GM21619 (cell line): ENCODE measurements at regions not wholly inside any gene's neighbourhood (a gene's known extent, or its start where the extent isn't known, plus 50 kb on each side); places are given as distances from the start of the nearest gene placed in this dataset.
"Not testable (repeated sequence)": the region's sequence is repeated elsewhere in the genome, so short reads cannot be mapped to it uniquely, and the experiment has no call there.

Source experiments
- ATAC-seq: cut with Tn5 transposase; IDR thresholded peaks from one replicate; pipeline ENCODE4 v1.9.1; 2021; ENCODE audit not compliant: unreplicated experiment

DNA sequence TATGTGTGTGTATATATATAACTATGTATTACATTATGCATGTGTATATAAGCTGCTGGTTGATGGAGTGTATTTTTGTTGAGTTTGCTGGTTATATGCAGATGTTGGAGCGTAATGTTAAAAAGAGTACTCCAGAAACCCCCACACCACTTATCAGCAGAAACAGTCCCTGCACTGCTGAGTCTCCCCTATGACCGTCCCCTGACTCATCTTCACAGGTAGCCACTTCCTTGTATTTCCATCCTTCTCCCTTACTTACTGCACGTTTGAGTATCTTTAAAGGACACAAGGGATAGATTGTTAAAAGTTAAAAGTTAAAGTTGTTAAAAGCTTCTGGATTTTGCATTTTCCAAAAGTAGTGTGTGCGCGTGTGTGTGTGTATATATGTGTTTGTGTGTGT lies 853.9 kb upstream of the EEF2KMT start:
- ATAC-seq, result no peak

DNA sequence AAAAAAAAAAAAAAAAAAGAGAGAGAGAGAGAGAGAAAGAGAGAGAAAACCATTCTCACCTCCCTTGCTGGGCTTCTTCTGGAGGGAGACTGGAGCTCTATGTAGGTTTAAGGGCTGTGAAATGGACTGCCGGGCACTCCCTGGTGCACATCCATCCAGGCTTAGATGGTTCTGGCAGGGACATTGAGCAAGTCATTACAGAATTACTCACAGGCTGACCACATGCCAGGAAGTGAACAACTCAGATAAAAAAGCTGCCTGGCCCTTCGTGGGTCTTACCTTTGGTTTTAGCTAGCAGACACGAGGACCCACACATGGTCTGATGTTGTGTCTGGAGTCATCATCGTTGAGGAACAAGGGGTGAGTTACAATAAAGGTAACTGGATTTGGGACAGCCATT lies 847.4 kb upstream of the EEF2KMT start:
- no peak for ATAC-seq

DNA sequence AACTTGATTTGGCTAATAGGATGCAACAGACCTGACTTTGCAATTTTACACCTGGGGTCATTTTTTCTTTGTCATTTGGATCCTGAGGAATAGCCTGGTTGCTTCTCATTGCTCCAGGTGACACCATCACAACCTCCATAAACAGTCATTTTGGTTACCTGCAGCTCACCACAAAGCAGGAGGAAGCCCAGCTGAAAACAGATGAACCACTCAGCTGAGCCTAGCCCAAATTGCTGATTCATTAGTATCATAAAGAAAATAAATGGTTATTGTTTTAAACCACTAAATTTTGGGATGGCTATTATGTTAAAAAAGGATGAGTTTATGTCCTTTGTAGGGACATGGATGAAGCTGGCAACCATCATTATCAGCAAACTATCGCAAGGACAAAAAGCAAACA lies 841.0 kb upstream of the EEF2KMT start:
- ATAC-seq, result no peak

DNA sequence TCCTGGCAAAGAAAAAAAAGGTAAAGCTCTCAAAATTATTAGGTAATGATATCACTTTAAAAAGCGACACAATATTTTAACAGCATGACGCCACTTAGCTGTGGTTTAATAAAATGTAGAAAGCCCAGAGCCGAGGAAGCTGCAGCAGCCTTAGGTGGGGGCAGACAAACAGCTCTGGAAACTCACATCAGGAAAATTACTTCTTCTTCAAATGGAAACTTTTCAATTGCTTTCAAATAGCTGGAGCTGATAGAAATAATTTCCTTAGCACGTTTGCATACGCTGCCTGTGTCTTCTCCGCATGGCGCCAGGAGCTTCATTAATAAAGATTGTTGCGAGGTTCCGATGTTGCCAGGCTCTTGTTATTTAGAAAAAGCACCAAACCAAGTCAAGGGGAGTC lies 835.3 kb upstream of the EEF2KMT start:
- ATAC-seq, result no peak

DNA sequence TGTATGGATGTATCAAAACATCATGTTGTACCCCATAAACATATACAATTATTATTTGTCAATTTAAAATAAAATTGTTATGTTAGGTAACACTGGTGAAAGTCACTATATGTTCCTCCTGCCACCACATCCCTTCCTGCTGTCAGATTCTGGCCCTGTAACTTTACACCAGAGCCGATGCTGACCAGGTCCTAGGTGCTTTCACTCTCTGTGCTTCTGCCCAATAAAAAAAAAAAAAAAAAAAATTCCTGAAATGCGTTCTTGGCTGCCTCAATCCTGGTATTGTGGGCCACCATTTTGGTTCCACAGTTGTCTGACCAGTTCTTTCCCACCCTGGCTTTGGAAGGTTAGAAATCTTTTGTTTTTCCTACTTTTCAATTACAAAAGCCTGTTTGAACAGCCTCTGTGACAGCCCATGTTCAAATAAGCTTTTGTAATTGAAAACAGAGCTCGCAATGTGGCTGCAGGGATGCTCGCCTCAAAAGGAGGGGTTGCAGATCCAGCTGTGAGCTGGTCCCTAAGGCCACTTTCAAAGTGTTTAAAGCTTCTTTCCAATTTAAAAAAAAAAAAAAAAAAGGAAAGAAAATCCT lies 831.0 kb upstream of the EEF2KMT start:
- ATAC-seq, result no peak

DNA sequence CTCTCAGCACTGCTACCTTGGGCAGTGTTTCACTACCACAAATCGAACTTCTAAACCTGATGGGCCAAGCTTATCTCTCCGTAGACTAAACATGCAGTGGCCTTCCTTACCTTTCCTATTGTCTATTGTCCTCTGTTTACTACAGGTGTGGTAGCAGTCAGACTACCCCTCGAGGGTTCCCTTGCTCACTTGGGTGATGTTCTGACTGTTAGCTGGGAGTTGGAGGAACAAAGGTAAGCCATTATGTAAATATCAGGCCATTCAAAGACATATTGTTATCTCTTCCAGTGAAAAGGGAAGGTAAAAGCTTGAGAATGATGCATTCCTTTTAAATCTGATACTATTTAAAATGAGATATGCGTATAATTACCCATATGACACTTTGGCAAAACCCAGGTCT lies 828.3 kb upstream of the EEF2KMT start:
- no peak for ATAC-seq

DNA sequence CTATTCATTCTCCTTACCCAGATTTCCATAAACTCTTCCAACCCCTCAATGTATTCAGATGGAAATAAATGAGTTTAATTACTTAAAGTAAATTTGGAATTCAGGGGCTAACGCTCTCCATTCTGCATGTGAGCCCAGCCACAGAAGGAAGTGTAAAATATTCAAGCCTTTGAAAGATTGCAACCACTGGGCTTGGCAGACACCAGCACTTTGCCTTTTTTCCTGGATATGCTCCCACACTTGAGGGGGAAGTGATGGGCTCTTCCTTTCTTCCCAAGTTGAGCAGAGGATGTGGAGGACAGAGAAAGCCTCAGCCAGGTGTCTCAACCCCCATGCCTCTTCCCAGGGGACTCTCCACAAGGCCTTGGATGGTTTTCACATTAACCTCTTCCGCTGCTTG lies 825.1 kb upstream of the EEF2KMT start:
- no peak for ATAC-seq

DNA sequence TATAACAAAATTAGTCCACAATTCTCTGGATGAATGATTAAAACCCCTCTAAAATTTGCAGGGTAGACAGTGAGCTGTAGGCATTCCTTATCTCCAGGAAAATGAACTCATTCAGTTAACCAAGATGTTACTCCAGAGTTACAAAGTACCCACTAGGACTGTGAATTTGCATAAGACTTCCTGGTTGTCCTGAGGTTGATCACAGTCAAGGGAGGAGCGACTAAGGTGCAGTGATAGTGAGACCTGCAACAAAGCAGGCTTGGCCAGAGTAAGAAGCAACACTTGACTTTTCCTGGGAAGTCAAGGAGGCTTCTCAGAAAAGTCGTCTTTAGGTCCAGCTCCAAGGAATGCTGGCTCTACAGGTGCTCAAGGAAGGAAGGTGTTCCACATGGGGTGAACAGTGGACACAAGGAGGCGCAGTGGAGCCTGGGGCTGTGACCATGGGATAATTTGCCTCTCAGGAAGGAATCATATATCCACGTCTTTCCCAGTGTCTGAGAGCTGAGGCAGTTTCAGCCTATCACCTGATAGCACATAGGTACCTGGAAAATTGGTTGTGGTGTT lies 821.1 kb upstream of the EEF2KMT start:
- ATAC-seq, result no peak

DNA sequence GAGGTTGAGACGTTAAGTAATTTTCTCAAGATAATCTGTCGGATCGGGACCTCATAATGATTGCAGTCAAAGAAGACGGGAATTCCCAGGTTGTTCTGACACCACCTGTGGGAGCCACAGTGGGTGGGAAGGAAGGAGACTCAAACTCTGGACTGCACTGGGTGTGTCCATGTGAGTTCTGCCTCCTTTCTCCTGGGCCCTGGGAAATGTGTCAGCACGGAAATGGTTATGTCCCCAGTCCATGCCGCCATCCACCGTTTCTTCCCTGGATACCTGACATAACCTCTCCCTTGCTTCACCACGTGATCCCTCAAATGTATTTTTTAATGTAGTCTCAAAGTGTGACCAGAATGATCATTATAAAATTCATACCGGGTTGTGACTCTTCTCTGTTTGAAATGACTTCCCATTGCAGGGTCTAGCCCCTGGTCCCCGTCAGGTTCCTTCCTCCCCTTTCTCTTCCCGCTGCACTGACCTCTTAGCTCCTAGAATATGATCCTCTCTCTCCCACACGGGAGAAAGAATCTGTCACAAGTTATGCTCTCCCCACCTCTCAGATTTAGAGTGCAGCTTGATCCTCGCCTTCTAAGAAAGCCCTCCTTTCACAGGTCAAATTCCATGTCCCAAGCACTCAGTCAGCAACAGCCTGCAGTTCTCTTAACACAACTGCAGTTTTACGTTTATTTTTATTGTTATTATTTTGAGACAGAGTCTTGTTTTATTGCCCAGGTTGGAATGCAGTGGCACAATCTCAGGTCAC lies 820.0 kb upstream of the EEF2KMT start:
- no peak for ATAC-seq

DNA sequence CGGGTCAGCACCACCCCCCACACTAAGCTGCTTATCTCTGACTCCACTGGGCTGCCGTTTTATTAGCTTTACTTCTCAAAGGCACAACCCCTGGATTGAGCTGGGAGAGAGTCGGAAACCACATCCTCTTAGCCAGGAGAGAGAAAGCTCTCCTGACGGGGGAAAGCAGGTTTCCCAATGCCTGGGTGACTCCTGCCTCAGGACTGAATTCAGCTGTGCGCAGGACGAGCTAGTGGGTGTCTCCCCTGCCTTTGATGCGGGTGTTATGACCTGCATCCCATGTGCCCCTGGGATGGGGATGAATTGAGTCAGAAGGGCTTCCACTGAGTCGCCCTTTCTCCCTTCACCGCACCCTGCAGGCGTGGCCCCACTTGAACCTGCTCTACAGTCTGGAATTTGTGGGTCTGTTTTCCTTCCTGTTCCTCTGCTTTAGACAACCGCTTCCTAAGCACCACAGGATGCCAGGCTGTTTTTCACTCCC lies 819.2 kb upstream of the EEF2KMT start:
- ATAC-seq, result no peak

DNA sequence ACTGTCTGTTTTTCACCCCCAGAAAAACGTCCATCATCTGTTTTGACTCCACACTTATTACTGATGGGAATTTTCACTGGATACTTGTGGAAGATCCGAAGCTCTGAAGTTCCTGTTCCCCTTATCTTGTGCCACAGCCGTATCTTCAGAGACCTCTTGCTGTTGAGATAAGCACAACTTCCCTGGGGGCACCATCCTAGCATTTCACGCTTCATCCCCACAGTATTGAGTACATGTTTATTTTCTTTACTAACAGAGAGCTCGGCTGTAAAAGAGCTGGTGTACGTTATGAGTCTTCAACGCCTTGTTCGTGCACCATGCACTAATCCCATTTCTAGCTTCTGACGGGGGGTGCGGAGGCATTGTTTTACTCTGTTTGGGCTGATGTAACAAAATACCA lies 813.6 kb upstream of the EEF2KMT start:
- no peak for ATAC-seq

DNA sequence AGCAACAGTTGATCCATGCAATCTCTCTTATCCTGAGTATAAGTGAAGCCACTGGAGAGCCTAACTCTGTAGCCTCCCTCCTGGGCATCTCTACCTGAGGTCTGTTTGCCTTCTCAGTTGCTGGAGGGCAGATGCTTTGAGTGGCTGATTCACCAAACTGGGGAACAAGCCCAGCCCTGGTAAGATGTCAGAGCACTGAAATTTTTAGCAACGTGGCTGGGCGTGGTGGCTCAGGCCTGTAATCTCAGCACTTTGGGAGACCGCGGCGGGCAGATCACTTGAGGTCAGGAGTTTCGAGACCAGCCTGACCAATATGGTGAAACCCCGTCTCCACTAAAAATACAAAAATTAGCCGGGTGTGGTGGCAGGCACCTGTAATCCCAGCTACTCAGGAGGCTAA lies 812.0 kb upstream of the EEF2KMT start:
- ATAC-seq, result not testable (repeated sequence)

DNA sequence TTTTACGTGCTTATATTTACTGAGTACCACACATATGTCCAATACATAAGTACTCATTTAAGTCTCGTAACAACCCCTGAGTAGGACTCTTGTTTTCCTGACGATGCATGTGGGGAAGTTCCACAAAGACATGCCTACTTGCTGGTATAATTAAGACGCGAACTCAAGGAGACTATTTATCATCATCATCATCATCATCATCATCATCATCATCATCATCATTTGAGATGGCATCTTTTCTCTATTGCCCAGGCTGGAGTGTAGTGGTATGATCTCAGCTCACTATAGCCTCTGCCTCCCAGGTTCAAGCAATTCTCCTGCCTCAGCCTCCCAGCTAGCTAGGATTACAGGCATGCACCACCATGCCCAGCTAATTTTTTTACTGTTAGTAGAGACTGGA lies 809.9 kb upstream of the EEF2KMT start:
- ATAC-seq, result no peak

DNA sequence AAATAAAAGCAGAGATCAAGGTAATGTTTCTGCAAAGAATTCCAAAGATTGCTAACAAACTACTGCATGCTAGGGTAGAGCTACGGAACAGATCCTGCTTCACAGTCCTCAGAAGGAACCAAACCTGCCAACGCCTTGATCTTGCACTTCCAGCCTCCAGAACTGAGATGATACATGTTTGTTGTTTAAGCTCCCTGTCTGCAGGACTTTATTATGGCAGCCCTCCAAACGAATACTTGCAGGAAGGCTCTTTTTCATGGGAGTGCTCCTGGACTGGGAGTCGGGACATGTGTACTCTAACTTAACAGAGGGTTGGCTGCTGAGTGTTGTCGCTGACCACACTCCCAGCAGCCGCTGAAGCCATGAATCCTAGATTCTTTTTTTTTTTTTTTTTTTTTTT lies 808.8 kb upstream of the EEF2KMT start:
- ATAC-seq, result no peak

DNA sequence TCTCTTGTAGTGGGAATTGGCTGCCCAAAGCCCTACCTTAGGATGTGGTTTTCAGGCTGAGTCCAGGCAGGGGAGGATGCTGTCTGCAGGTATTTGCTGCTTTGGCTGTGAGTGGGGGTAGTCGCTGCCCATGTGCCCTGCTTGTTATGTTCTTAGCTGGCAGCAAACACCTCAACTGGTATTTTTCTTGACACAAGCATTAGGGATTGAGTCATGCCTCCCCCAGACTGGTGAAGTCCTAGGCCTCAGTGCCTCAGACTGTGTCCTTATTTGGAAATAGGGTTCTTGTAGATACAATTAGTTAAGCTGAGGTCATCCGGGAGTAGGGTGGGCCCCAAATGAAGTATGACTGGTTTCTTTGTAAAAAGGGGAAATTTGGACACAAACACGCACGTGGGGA lies 808.3 kb upstream of the EEF2KMT start:
- no peak for ATAC-seq

DNA sequence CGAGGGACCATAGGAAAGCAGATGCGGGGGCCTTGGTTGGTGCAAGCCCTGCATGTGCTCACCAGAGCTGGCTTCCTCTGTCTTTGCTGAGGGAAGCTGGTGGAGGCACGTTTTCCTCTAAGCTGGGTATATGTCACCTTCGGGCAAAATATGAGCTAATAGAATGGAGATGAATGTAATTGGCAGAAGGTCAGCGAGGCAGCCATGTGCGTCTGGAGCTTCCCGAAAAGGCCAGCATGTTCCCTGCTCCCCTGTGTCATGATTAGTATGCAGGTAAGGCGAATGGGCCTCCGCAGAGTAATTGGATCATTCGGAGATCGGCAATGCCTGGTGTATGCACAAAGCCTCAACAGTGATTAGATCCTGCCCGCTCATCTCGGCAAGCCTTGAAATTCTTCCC lies 806.2 kb upstream of the EEF2KMT start:
- no peak for ATAC-seq

DNA sequence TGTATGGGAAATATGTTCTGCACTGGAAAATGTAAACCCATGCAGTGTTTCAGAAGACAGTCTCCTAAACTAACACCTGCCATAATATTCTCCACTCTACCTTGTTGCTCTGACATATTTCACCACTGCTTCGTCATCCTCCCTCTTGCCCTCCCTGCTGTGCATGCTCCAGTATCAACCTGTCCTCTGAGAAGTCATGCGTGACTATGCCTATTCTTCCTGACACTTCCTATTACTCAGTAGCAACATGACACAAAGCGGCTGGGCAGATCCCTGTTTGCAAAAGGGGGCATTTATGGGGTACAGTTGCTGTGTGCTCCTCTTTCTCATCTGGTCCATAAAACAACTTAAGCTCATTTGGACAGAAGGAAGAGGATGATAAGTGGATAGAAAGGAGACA lies 805.6 kb upstream of the EEF2KMT start:
- ATAC-seq, result no peak

DNA sequence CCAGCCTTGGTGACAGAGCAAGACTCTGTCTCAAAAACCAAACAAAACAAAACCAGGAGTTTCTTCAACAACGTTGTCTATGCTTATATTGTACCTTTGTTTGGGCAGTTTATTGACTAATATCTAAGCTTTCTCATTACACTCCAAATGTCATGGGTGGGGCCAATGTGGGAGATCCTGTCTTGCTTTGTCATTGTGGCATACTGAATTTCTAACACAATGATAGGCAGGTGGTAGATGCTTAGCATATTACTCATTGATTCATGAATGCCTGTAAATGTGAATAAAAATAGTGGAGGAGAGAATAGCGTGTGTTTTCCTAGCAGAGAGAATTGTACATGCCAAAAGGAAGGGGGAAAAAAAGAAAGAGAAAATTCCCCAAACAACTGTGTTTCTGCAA lies 802.5 kb upstream of the EEF2KMT start:
- no peak for ATAC-seq

DNA sequence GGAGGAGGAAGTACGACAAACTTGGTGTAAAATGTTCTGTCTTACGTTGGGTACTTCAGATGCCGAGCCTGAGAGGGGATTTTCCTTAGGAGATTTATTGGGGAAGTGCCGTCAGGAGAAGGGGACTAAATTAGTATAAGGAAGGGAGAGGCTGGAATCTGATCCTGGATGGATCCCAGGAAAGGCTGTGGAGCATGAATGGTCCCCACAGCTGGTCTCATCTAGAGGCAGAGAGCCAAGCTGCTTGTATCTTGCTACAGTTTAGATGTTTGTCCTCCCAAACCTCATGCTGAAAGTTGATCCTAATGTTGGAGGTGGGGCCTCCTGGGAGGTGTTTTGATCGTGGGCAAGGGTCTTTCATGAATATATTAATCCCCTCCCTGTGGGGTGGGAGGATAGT lies 798.4 kb upstream of the EEF2KMT start:
- ATAC-seq, result no peak

DNA sequence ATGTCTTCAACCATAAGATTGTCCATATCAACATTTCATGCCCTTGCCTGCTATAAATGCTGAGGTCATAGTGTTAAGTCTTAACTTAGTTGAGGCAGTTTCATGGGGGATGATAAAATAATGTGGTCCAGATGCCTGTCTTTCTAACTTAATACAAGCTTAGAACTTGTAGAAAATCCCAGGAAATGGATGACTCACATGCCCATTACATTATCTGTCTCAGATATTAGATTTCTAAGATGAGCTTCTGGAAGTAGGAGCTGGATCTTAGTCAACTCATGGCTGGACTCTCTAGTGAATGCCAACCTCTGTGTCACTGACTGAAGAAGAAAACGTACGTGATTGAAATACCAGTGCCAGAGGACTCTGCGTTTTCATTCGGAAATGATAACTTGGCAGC lies 797.5 kb upstream of the EEF2KMT start:
- no peak for ATAC-seq

DNA sequence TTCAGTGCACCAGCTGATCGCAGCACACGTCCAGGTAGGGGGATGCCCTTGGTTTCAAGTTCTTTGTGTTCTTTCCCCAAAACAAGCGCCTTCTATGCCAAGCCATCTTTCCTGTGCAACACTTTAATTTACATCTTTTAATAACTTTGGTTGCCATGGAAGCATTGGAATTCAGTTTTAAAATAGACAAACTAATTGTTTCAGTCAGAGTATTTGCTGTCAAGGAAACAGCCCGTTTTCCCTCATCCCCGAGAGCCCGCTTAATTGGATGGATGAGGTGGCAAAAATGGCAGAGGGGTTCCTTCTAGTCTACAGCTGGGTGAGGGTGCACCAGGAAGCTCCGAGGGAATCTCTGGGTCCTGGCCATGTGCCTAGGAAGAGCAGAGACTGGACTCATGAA lies 793.7 kb upstream of the EEF2KMT start:
- ATAC-seq, result no peak

DNA sequence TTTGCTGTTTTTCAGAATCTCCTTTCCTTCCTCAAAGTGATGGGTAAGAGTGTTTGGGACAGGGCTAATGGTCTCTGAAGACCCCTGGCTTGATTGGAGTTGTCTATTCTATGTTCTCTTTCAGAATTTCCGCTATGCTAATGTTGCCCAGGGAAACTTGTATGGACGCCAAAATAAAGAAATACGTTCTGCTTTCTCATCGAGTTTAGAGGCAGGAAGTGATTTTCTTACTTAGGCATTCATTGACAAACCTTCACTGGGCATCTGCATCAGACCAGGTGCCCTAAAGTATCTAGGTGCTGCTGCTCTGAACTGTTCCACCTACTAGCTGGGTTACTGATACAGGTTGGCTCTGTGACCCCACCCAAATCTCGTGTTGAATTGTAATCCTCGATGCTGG lies 787.9 kb upstream of the EEF2KMT start:
- ATAC-seq, result no peak

DNA sequence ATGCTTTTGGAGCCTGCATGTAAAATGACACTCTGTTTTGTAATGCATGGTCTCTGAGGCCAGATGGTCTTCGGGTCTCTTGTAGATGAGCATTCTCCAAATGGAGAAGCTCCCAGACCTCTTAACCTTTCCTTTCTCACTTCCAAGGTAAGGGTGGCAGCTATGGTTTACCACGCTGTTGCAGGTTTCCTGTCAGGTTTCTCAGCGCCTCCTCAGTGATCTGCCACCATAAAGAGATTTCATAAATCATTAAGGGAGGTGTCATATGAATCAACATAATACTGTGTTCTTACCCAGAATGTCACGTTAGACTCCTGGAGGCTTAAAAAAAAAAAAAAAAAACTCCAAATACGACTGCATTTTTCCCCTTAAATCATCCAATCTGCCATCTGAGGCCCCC lies 787.4 kb upstream of the EEF2KMT start:
- ATAC-seq, result no peak
